ENCODE measurements at regions not wholly inside any gene's neighbourhood (a gene's known extent, or its start where the extent isn't known, plus 50 kb on each side); places are given as distances from the start of the nearest gene placed in this dataset.

GRCh38 chr15:38705436-38706219 lies 141.0 kb upstream of the RASGRP1 start:
- POLR2A ChIA-PET = no interaction called here
- in situ Hi-C loops (cut with HindIII; ENCODE audit: extremely low pct_ligation_motif_present, low pct_unique_long_range_greater_than_20kb) = no loop called here

More at GRCh38 chr15:38705436-38706219, 141.0 kb upstream of the RASGRP1 start:
- Histone ChIP-seq H4K20me1 (ENCODE audit: insufficient read depth, low read length) (no peaks in the 10 kb centered on the region), H3K27ac (ENCODE audit: extremely low read length, insufficient read depth, low read length) (no peak overlapping the region), H3K4me2 (ENCODE audit: low read depth, low read length) (no peak overlapping the region), H3K27me3 (ENCODE audit: control insufficient read depth in 1 of 2, insufficient read depth in 2 of 2, low read length in 2 of 2) (peaks cover 0 to 11% of the 10 kb centered on the region in 2 experiments; a peak in 2 of 5 replicates), H3K36me3 (replicated peaks in 1 of 2; ENCODE audit: control insufficient read depth in 1 of 2, insufficient read depth in 2 of 2, low read length in 2 of 2) (no peaks in the 10 kb centered on the region), H3K9ac (ENCODE audit: insufficient read depth, low read depth, low read length) (no peak overlapping the region), H3K9me3 (ENCODE audit: low read length) (no peaks in the 10 kb centered on the region), H3K79me2 (ENCODE audit: insufficient read depth, low read length) (no peaks in the 10 kb centered on the region), H2AFZ (ENCODE audit: low read length) (no peak overlapping the region), H3K4me3 (replicated peaks in 1 of 3; ENCODE audit: insufficient read depth in 1 of 3, low read depth in 2 of 3, low read length in 3 of 3) (no peak overlapping the region), H3K4me1 (ENCODE audit: insufficient read depth, low read length) (peaks cover 13% of the 10 kb centered on the region)
- CTCF ChIA-PET (ENCODE audit: low intra/inter-chr PET ratio, low total read pairs) = no interaction called here
- no peak for TF ChIP-seq DRAP1 (CRISPR knock-in tag; IDR thresholded peaks at IDR 0.05)
- no peak for TF ChIP-seq ELF3 (CRISPR knock-in tag; IDR thresholded peaks at IDR 0.05)
- no peak for TF ChIP-seq ONECUT2 (CRISPR knock-in tag; IDR thresholded peaks at IDR 0.05)
- TF ChIP-seq SAFB2 (CRISPR knock-in tag; IDR thresholded peaks at IDR 0.05; ENCODE audit: borderline replicate concordance, low read depth) = no peak
- no peak for TF ChIP-seq ZEB1 (IDR thresholded peaks at IDR 0.05; ENCODE audit: insufficient replicate concordance, low read depth)
- no peak for TF ChIP-seq TBX3 (IDR thresholded peaks at IDR 0.05; ENCODE audit: borderline replicate concordance)
- TF ChIP-seq GTF3A (CRISPR knock-in tag; conservative IDR thresholded peaks at IDR 0.05) = no peak
- no peak for TF ChIP-seq ZNF841 (CRISPR knock-in tag; IDR thresholded peaks at IDR 0.05; ENCODE audit: borderline replicate concordance)
- TF ChIP-seq GZF1 (CRISPR knock-in tag; IDR thresholded peaks at IDR 0.05) = no peak
- TF ChIP-seq ATF5 (CRISPR knock-in tag; IDR thresholded peaks at IDR 0.05; ENCODE audit: low read depth) = no peak
- no peak for ATAC-seq
- FAIRE-seq = no peak
- WGBS (ENCODE audit: low lambda C conversion rate) = 10% methylated on average over 9 of the region's 11 CpGs
- no peak for DNase-seq (ENCODE audit: low spot score)
- no TSS peak for BruUV-seq (replicated peaks)
- intact Hi-C loops (cut with micrococcal nuclease; ENCODE audit: unreplicated experiment) = loop anchor here (2.0 to 10.0 kb wide), 3 partner anchors 159 to 1051 kb away; no protein-coding TSS in a partner anchor
